ENCODE measurements at regions not wholly inside any gene's neighbourhood (a gene's known extent, or its start where the extent isn't known, plus 50 kb on each side); places are given as distances from the start of the nearest gene placed in this dataset.
"Not testable (repeated sequence)": the region's sequence is repeated elsewhere in the genome, so short reads cannot be mapped to it uniquely, and the experiment has no call there.

- not testable (repeated sequence) for DNase-seq (ENCODE audit: low read depth in 2 of 2)
These were observed 182.4 kb upstream of the ZNF469 start for GRCh38 chr16:88200154-88200895.

GRCh38 chr16:88200896-88201185 lies 181.9 kb upstream of the ZNF469 start:
- DNase-seq (ENCODE audit: low read depth in 2 of 2): no peak

DNA sequence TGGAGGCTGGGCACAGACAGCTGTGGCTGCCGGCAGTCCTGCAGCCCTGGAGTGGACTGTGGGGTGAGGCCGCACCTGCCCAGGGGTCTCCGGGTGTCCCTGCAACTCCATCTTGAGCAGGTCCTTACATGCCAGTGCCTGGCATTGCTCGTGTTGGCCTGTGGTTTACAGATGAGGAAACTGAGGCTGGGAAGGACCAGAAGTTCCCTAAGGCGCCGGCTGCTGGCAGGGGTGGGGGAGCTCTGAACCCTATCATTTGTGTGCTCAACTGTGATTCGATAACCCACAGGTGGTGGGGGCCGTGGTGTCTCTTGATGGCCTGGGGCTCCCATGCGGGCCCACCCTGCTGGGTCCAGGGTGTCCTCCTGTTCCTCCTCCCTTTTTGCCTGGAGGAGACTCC lies 181.1 kb upstream of the ZNF469 start:
- DNase-seq (ENCODE audit: low read depth in 2 of 2): not testable (repeated sequence)

GRCh38 chr16:88202207-88202745 lies 180.5 kb upstream of the ZNF469 start:
- DNase-seq (ENCODE audit: low read depth in 2 of 2): no peak

DNA sequence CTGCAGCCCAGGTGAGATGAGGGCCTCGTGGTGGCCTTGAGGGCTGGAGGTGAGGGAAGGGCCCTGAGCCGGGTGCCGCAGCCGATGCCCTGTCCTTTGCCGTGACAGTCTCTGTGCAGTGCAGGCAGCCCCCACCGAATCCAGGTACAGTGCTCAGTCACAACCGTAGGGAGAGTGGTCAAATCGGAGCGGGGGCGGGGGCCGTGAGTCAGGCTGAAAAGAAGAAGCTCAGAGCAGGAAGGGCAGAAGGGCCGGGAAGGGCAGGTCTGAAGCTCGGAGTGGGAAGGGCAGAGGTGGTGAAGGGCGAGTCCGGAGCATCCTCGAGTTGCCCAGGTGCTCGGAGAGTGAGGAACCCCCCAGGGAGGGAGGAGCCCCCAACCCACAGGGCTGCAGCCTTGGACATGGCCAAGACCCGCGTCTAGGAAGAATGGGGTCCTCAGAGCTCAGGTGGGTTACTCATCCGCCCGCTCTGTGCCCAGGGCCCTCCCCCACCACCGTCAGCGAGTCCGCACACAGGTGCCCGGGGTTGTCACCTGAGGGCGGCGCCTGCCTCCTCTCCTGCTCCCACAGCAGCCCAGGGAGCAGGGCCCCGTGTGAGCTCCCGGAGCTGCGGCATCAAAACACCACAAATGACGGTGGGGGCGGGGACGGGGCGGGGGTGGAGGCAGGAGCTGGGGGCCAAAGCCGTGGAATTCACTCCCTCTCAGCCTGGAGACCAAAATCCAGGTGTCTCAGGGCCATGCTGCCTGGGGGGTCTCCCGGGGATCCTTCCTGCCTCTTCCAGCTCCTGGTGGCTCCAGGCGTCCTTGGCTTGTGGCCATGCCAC lies 179.7 kb upstream of the ZNF469 start:
- DNase-seq (ENCODE audit: low read depth in 2 of 2): not testable (repeated sequence)

GRCh38 chr16:88204131-88205110 lies 178.3 kb upstream of the ZNF469 start:
- not testable (repeated sequence) for DNase-seq (ENCODE audit: low read depth in 2 of 2)

GRCh38 chr16:88205482-88205881 lies 177.3 kb upstream of the ZNF469 start:
- DNase-seq (ENCODE audit: low read depth in 2 of 2): not testable (repeated sequence)

- not testable (repeated sequence) for DNase-seq (ENCODE audit: low read depth in 2 of 2)
These were observed 176.8 kb upstream of the ZNF469 start for GRCh38 chr16:88206006-88206405.

GRCh38 chr16:88206516-88206915 lies 176.2 kb upstream of the ZNF469 start:
- DNase-seq (ENCODE audit: low read depth in 2 of 2): not testable (repeated sequence)

GRCh38 chr16:88208112-88208511 lies 174.6 kb upstream of the ZNF469 start:
- DNase-seq (ENCODE audit: low read depth in 2 of 2): no peak

GRCh38 chr16:88208776-88209175 lies 174.0 kb upstream of the ZNF469 start:
- DNase-seq (ENCODE audit: low read depth in 2 of 2): not testable (repeated sequence)

- DNase-seq (ENCODE audit: low read depth in 2 of 2): not testable (repeated sequence)
These were observed 173.2 kb upstream of the ZNF469 start for GRCh38 chr16:88209579-88209978.

DNA sequence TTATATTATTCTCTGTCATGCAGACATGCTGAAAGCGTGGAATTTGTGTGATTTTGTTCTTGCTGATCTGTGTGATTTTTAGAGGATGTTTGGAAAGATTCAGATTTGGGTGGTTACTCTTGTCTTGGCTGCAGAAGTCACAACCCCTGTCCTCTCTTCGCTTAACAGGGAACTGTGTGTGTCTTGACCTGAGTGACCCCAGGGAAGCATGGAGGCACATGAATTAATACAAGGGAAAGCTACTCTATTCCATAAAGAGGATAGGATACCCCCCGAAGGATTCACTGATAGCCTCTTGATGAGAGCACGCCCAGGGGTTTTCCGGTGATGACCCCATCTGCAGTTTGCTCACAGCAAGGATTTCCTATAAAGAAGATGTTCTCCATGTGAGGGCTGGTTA lies 168.8 kb upstream of the ZNF469 start:
- DNase-seq (ENCODE audit: low read depth in 2 of 2): not testable (repeated sequence)

GRCh38 chr16:88221001-88221761 lies 161.6 kb upstream of the ZNF469 start:
- DNase-seq (ENCODE audit: low read depth in 2 of 2): not testable (repeated sequence)

GRCh38 chr16:88223696-88224095 lies 159.1 kb upstream of the ZNF469 start:
- not testable (repeated sequence) for DNase-seq (ENCODE audit: low read depth in 2 of 2)

GRCh38 chr16:88224131-88224898 lies 158.4 kb upstream of the ZNF469 start:
- not testable (repeated sequence) for DNase-seq (ENCODE audit: low read depth in 2 of 2)

DNA sequence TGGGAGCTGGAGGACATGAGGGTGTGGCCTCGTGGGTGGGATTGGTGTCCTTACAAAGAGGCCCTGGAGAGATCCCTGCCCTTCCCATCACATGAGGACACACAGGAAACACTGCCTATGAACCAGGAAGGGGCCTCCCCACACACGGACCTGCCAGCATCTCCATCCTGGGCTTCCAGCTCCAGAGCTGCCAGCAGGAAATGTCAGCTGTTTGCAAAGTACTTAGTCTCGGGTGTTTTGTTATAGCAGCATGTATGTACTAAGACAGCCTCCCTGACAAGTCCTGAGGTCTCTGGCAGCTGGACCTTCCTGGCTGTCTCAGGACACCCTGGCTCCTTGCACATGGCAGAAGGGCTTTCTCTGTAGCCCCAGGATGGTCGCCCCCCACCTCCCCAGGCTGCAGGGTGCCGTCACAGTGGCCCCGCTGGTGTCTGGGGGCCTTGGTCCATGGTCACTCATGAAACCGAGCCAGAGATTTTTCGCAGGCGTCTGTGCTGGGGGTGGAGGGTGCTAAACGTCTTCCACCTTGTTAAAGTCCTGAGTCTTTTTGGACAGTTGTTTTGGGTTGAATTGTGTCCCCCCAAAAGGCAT lies 157.0 kb upstream of the ZNF469 start:
- not testable (repeated sequence) for DNase-seq (ENCODE audit: low read depth in 2 of 2)

- not testable (repeated sequence) for DNase-seq (ENCODE audit: low read depth in 2 of 2)
These were observed 156.5 kb upstream of the ZNF469 start for GRCh38 chr16:88226302-88226701.

DNA sequence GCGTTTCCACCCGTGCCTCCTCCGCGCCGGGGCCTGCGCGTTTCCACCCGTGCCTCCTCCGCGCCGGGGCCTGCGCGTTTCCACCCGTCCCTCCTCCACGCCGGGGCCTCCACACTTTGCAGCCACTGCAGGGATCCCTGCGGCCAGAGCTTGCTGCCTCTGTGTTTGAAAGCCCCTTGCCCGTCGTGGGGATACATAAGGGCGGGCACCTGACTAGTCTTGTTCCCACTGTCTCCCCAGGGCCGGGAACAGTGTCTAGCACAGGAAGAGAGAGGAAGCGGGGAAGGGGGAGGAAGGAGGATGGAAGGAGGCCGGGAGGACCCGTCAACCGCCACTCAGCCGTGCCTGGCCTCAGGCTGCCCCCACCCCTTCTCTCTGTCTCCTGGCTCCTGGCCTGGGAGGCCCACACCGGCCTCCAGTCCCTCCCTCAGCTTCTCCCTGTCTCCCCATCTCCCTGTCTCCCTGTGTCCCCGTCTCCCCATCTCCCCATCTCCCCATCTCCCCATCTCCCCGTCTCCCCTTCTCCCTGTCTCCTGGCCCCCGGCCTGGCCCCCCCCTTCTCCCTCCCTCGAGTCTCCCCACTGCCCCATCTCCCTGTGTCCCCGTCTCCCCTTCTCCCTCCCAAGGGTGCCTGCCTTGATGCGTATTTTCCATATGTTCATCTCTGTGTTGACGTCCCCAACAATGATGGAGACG lies 155.6 kb upstream of the ZNF469 start:
- DNase-seq (ENCODE audit: low read depth in 2 of 2): not testable (repeated sequence)

Data from dermis microvascular lymphatic vessel endothelial cell (primary cell).